Stimulated activated CD4-positive, alpha-beta T cell treated with anti-CD3 and anti-CD28 coated beads, Interleukin-2, amount 100 ng/mL, for 24 hours (primary cell): ENCODE measurements at regions not wholly inside any gene's neighbourhood (a gene's known extent, or its start where the extent isn't known, plus 50 kb on each side); places are given as distances from the start of the nearest gene placed in this dataset.

Experiments used
- DNase-seq, 2 donors: peaks; one replicate each; pipeline ENCODE4 v3.0.0-alpha.2; 2020

DNA sequence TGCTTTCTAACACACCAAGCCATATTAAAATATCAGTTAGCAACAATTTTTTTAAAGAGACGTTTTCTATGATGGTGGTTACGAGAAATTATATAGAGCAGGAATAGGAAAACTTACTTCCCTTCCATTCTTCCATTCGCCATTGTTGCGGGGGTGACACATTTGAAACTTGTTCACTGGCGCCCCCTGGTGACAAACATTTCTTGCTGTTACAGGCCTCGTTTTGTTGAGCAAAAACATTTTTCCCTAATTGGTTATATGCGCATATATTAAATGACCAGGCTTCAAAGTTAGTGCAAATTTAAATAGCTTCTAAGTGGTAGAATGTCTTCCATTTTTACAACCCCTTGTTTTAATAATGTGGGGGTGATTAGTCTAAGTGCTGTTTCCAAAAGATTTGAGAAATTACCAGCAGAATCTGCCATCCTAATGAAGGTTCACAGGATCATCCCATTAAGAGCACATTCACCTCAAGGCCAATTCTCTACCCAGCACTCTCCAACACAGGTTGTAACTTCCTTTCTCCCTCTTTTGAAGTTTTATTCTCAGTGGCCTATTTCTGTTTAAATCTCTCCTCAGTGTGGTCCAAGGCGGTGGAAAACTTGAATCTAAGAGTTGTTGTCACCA lies 1124.7 kb downstream of the FLRT2 start:
- peak; percentile 20 to 42 for DNase-seq

DNA sequence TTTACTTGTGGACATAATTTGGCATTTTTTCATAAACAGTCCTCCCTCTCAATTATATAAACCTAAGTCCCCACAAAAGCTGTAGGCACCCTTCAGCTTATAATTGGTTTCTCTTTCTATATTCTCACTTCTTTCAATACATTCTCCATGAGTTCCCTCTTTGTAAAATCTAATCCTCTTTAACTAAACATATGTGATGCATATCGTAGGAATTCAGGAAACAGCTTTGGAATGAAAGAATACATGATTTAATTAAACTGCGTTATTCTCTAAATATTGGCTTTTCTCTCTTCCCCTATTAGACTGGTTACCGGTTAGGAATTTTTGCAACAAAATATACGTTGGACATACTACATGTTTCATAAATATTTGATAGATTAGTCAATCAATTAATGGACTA lies 1122.6 kb downstream of the FLRT2 start:
- DNase-seq: no peak

DNA sequence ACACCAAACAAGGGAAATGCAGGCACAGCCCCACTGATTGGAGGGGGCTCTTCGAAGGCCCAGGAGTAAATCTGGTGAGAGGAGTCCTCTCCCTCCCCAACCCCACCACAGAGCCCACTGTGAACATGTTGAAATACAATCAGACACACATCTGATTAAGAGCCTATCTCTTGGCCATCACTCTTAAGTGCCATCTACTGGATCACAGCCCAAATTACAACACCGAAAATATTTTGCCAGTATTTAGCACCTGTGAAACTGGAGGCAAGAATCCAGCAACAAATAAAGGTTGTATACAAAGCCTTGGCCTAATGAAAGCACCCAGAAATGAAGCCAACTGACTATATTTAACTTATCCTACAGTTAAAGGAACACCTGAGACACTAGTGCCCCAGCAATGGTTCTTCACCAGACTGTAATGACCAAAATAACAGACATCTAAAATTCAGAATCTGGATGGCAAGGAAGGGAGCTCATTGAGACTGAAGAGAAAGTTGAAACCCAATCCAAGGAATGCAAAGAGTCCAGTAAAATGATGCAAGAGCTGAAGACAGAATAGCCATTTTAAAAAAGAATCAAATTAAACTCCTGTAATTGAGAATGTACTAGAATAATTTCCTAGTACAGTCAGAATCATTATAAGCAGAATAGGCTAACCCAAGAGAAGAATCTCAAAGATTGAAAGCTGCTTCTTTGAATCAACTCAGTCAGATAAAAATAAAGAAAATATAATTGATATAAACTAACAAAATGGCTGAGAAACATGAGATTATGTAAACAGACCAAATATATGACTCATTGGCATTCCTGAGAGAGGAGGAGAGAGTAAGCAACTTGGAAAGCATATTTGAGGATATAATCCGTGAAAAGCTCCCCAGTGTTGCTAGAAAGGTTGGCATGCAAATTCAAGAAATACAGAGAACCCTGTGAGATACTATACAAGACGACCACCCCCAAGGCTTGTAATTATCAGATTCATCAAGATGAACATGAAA lies 1117.0 kb downstream of the FLRT2 start:
- no peak for DNase-seq

DNA sequence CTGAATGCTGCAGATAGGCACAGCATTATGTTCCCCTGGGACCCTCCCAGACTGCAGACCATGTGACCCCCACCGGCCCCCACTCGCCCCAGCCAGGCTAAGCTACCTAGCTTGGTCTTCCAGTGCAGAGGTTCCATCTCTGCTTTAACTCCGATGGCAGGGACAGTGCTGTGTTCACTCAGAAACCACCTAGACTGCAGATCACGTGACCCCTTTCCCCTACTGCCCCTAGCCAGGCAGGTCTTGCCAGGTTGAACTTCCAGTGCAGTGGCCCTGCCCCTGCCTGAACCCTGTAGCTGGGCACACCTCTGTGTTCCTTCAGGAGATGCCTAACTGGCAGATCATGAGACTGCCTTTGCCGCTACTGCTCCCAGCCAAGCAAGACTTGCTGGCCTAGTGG lies 1116.2 kb downstream of the FLRT2 start:
- no peak for DNase-seq

DNA sequence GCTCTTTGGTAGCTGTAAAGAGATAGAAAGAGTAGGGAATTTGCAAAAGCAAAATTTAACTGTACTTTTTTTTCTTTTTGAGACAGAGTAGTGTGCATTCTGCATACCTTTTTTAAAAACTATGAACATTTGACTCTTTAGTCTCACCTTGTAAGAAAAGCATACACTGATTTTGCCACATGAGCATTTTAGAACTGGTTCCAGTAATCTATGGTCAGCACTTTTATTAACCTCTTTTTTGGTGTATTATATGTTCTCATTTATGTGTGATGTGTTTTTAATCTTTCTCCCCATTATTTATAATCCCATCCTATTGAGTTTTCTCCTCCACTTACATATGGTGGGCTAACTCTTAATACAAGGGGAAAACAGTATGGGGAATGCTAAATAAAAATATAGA lies 1111.4 kb downstream of the FLRT2 start:
- no peak for DNase-seq

DNA sequence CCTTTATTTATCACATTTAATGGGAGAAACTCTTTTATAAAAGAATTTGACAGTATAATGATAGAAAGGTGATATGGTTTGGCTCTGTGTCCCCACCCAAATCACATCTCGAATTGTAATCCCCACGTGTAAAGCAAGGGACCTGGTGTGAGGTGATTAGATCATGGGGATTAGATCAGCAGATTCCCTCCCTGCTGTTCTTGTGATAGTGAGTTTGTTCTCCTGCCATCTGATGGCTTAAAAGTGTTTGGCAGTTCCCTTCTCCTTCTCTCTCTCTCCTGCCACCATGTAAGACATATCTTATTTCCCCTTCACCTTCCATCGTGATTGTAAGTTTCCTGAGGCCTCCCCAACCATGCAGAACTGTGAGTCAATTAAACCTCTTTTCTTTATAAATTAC lies 1110.3 kb downstream of the FLRT2 start:
- DNase-seq: no peak

DNA sequence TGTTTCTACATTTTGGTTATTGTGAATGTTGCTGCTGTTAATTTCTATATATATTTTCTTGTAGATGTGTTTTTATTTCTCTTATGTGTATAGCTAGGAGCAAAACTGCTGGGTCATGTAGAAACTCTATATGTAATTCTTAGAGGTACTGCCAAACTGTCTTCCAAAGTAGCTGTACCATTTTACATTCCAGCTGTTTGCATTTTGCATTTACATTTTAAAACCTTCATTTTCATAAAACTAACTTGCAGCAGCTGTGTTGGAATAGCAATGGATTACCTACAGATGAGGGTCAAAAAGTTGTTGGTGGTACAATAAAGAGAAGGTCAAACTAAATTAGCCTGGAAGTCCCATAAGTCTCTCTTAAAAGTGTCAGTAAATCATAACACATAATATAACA lies 1109.7 kb downstream of the FLRT2 start:
- DNase-seq: no peak

DNA sequence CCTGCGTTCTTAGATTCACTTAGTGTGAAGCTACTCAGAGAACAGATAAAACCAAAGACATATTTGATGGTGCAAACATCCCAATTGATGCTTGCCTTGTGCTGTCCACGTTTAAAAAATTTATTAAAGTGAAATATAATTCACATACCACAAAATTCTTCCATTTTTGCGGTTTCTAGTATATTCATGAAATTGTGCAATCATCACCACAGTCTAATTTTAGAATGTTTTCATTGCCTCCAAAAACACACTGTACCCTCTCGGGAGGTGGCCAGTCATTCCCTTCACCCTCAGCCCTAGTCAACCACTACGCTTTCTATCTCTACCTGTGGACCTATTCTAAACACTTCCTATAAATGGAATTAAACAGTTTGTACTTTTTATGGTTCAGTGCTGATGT lies 1109.2 kb downstream of the FLRT2 start:
- DNase-seq: no peak

DNA sequence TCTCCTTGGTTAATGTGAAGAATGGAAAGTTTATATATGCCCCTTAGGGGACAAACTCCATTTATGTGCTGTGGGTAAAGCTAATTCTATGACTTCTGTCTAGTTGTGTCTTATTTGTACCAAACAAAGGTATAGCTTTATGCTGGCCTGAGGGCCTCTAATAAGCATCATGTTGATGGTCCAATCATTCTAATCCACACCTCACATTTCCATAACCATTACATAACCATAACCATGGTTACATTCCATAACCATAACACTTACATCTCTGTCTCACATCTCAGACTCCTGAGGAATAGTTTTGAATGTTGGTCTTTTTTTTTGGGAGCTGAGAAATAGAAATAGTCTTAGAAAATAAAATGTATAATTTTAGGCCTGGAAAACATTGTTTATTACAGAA lies 1097.1 kb downstream of the FLRT2 start:
- DNase-seq: no peak

DNA sequence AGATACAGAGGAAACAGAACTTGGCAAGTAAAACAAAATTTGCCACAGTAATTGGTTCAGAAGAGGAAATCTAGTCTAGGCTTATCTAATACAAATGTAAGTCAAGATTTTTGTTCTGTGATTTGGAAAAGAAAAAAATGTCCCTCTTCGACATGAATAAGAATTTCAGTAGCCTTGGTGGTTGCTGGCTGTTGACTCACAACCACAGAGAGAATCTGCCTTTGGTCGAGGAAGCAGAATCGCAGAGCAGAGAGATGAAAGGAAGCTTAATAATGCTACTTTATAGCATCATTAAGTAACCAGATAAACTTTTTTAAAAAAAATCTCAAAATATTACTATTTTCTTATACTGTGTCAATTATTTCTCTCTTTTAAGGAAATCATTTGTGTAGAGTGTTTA lies 1096.6 kb downstream of the FLRT2 start:
- no peak for DNase-seq

DNA sequence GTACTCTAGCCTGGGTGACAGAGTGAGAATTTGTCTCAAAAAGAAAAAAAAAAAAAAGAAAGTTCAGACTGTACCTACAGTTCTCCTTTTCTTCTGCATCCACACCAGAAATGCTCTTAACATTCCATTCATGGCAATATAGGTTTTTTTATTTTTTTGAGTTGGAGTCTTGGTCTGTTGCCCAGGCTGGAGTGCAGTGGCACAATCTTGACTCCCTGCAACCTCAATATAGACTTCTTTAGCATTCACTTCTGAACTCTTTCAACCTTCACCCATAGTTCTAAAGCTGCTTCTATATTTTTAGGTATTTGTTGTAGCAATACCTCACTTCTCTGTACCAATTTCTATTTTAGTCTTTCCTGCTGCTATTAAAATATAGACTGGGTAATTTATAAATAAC lies 1095.7 kb downstream of the FLRT2 start:
- no peak for DNase-seq

DNA sequence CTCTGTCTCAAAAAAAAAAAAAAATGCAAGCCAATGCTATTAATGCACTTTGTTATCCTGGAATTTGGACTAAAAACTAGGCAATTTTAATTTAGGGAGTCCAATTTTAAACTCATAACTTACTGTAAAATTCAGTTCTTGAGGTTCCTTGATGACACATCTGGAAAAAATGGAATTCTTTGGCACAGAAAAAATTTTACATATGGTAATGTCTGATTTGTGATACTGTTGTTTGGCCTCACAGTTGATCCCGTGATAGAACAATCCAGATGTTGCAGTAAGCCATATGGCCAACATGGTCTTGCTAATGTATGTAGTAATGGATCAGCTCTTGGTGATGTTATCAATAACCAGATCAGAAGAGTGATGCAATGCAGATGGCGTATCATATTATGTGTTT lies 1089.8 kb downstream of the FLRT2 start:
- DNase-seq: no peak

DNA sequence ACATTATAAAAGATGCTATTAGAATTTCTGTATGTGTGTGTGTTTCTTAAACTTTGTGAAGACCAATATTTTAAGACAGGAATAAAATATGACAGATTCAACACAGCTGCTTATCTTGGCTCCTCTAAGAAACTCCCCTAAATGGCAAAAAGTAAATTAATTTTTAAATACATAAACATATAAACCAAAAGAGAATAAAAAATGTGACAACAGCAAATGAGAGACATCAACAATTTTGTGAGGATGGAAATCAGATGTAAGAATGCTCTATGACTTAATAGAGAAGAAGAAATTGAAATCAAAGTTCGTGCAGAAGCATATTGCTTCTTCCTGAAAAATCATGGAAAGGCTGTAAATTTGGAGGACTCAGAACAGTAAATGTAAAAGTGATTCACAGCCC lies 1083.8 kb downstream of the FLRT2 start:
- DNase-seq: no peak

DNA sequence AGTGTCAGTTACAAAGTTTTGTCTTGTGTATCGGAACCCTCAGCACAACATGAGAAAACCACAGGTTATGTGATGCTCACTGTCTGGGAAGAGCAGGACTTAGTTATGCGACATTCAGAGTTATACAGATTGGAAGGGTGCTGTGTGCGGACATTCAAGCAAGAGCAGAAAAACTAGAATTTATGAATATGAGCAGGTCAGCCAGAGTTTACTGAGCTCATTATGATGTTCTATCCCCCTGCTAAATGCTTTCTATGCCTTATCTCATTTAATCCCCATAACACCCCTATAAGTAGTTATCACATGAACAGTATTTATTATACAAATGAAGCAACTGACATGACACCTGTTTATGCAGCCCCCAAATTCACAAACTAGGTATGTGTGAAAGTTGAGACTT lies 1083.2 kb downstream of the FLRT2 start:
- DNase-seq: no peak

DNA sequence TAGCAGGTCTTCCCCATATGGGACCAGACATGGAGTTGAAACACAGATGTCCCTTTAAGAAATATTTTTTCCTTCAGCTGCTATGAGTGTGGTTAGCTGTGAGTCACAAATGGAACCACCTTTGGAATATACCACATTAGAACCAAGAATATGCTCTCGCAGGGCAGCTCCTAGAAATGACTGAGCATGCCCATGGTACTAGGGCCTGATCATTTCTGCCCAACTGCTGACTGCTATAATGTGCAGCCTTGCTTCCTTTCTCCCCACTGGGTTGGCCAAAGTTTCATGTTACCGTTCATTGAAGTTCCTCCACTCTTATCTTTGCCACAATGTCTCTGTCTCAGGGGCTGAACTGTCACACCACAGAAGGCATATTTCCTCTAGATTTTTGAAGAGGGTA lies 1074.6 kb downstream of the FLRT2 start:
- no peak for DNase-seq

DNA sequence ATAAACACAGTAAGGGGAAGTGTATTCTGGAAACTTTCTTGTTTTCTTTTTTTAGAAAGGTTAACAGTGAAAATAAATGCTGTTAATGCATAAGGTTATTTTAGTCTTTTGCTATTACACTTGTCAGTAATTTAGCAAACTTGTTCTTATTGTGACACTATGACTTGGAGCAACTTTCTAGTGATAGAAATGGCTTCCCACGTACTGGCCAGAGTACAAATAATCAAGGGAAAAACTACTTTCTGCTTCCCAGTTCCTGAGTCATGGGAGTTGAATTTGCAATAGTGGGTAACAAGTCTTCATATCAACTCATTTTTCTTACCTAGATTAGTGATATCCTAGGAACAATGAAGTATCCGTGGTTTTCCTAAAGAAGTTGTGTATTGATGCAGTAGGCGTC lies 1072.3 kb downstream of the FLRT2 start:
- DNase-seq: no peak

DNA sequence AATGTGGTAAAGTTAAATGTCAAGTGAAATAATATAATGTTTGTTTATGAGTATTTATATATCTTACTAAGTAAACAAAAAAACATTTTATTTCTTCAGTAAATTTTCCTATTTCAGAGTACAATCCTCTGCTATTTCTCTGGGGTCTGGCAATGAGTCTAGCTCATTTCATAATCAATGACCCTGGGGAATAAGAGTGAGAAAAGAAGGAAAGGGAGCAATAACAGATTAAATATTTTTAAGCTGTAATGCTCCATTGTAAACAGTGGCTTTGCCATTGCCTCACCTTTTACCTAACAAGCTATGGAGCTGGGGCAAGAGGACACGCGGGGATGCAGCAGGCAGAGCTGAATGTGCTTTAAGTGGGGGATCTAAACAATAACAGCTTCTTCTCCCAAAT lies 1071.9 kb downstream of the FLRT2 start:
- DNase-seq: no peak

DNA sequence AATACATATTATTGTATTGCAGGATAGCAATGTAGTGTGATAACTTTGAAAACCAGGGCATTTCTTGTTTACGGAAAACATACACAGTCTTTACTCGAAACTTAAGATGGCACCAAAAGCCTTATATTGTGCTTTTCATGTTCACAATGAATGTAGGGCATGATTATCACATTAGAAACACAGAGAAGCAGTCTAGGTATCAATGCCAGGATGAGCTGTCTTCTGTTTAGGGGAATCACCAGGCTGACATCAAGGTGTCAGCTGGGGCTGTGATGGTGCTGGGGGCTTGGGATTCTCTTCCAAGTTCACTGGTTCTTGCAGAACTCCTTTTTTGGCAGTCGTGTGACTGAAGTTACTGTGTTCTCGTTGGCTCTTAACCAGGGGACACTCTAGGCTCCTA lies 1067.3 kb downstream of the FLRT2 start:
- DNase-seq: no peak

DNA sequence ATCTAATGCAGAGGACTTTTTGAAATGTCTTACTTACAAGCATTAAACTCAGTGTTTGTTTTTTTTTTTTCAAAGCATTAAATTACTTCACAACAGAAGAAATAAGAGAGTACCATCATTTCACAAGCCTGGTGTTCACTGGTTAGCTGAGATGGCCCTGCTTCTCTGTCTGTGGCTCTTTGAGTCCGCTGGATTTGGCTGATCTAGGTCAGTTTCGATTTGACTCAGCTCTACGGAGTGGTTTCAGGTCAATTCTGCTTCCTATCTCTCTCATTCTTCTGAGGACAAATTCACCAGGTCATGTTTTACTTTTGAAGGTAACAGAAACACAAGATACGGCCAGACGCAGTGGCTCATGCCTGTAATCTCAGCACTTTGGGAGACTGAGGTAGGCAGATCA lies 1066.1 kb downstream of the FLRT2 start:
- no peak for DNase-seq

DNA sequence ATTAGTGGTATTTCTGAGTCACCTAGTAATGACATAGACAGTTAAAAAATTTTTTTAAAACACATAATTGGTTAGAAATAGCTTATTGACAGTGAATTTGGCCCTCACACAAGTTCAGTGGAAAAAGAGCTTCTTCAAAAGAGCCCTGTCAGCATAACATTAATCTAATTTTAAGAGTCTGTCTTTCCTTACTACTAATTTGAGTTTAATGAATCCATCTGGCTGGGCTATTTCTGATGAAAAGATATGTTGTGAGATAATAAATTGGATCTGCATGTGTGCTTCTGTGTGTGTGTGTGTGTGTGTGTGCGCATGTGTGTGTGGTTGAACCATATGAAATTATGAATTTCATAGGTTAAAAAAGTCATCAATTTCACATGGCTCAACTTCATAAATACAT lies 1045.2 kb downstream of the FLRT2 start:
- no peak for DNase-seq

DNA sequence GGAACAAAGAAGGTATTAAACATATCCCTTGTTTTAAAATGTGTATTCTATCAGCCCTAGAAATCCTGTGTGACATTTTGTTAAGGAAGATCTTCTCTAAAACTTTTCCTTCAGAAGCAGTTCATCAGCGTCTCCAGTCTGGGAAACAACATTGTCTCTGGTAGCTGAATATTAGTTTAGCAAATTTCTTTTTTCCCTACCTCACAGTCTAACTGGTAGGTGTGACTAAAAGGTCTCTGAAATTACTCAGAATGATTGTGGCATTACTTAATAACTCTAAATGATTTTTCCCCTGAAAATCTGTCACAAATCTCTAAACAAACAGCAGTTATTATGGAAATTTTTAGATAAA lies 1044.8 kb downstream of the FLRT2 start:
- no peak for DNase-seq

DNA sequence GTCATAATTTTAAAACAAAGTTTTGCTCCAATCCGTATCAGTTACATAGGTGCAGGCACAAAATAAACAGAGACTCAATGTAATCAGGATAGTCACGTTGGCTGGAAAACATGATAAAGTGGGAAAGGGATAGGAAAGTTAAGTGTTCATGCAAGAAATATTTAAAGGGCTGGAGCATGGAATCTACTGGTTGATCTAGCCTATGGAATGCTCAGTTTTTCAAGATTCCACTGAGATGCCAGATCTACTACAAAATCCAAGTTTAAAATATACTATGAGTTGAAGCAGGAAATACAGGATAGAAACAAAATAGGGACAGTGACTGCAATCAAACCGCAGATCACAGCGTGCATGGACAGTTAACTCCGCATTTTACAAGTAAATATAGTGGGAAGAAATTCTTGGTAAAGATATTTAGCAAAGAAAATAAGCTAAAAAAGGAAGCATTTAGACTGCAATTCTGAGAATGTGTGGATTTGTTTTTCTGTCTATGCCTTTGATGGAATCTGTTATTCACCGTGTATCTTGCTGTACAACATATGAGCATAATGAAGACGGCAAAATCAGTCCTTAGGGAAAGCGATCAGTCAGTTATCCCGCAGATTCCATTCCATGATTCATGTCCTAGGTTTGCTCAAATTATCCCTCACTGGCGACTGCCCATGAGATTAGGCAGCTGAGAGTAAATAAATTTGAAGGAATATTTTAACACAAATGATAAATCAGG lies 1044.3 kb downstream of the FLRT2 start:
- no peak for DNase-seq

DNA sequence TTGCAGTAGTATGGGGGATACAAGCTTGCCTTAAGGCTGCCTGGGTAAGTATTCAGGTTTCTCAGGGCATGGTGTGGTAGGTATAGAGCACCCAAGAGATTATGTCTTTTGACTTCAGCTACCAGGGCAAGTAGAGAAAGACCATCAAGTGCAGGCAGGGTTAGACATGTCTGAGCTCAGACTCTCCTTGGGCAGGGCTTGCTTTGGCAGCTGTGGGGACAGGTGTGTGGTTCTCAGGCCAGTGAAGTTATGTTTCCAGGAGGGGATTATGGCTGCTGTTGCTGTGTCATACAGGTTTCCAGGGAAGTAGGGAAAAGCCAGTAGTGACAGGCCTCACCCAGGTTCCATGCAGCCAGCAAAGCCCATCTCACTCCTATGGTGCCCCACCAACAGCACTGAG lies 1040.4 kb downstream of the FLRT2 start:
- no peak for DNase-seq

DNA sequence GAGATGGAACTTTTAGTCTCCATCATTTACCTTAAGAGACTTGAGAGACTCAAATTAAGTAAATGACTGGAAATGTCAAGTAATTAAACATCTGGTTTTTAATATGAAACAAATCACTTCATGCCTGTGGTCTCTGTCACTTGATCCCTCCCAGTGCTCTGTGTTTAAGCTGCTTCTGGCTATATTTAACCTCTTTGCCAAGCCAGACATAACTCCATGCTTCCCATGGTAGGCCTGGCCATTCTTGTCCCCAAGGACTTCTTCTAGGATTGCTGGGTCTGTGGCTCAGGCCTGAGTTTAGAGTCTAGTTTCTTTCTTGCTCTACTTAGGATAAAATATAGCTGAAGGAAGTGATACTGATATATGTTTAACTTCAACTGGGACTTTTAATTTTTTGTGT lies 1013.6 kb downstream of the FLRT2 start:
- DNase-seq: no peak
